GM12891 (cell line): ENCODE measurements at regions not wholly inside any gene's neighbourhood (a gene's known extent, or its start where the extent isn't known, plus 50 kb on each side); places are given as distances from the start of the nearest gene placed in this dataset.

Experiments
- PAX5 ChIP-seq: IDR thresholded peaks from 2 replicates; pipeline ENCODE4 v1.6.1; 2011; ENCODE audit warnings: low read length, moderate library complexity, mild to moderate bottlenecking; ENCODE audit not compliant: insufficient read depth, severe bottlenecking
- POLR2A ChIP-seq: IDR thresholded peaks from 2 replicates; pipeline ENCODE4 v1.6.1; 2011; ENCODE audit warnings: low read depth, low read length, control low read depth
- POLR2AphosphoS5 ChIP-seq: IDR thresholded peaks from 2 replicates; pipeline ENCODE4 v1.6.1; 2011; ENCODE audit warnings: low read depth, low read length, control low read depth
- SPI1 ChIP-seq: IDR thresholded peaks from 2 replicates; pipeline ENCODE4 v1.6.1; 2011; ENCODE audit warnings: low read depth, low read length, control low read depth
- TAF1 ChIP-seq: IDR thresholded peaks from 2 replicates; pipeline ENCODE4 v1.6.1; 2011; ENCODE audit warnings: low read depth, low read length, control low read depth

GRCh38 chr5:123960526-123960925 is 448.5 kb downstream of the CSNK1G3 start:
- TF ChIP-seq POLR2A (no peak), SPI1 (no peak), POLR2AphosphoS5 (no peak), TAF1 (no peak), PAX5 (no peak)
